ENCODE measurements at regions not wholly inside any gene's neighbourhood (a gene's known extent, or its start where the extent isn't known, plus 50 kb on each side); places are given as distances from the start of the nearest gene placed in this dataset.

GRCh38 chr3:154536751-154537150 is 106.8 kb upstream of the GPR149 start:
- H3K9ac ChIP-seq (ENCODE audit: insufficient read depth in 1 of 2, low read length in 2 of 2) = no peak overlapping the region
- TF ChIP-seq, protein P1, sequence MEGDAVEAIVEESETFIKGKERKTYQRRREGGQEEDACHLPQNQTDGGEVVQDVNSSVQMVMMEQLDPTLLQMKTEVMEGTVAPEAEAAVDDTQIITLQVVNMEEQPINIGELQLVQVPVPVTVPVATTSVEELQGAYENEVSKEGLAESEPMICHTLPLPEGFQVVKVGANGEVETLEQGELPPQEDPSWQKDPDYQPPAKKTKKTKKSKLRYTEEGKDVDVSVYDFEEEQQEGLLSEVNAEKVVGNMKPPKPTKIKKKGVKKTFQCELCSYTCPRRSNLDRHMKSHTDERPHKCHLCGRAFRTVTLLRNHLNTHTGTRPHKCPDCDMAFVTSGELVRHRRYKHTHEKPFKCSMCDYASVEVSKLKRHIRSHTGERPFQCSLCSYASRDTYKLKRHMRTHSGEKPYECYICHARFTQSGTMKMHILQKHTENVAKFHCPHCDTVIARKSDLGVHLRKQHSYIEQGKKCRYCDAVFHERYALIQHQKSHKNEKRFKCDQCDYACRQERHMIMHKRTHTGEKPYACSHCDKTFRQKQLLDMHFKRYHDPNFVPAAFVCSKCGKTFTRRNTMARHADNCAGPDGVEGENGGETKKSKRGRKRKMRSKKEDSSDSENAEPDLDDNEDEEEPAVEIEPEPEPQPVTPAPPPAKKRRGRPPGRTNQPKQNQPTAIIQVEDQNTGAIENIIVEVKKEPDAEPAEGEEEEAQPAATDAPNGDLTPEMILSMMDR (IDR thresholded peaks at IDR 0.05; ENCODE audit: control extremely low read depth, extremely low read depth) = no peak
- H3K27me3 ChIP-seq (ENCODE audit: control insufficient read depth in 3 of 3, insufficient read depth in 3 of 3, low read length in 2 of 3) = no peaks in the 10 kb centered on the region
- DNase-seq (no peak), ATAC-seq (ENCODE audit: insufficient read depth, low FRiP score) (no peak)
- H3K36me3 ChIP-seq (ENCODE audit: control insufficient read depth in 4 of 4, insufficient read depth in 4 of 4, low read length in 4 of 4) = no peaks in the 10 kb centered on the region
- no peaks in the 10 kb centered on the region for H3K4me1 ChIP-seq (ENCODE audit: control insufficient read depth in 5 of 5, insufficient read depth in 5 of 5, low read length in 5 of 5)
- WGBS, 2 donors = 29 to 74% methylated on average over 1 of the region's 1 CpG
- H3K9me3 ChIP-seq (ENCODE audit: control insufficient read depth in 4 of 4, insufficient read depth in 3 of 4, low read length in 3 of 4) = peaks cover 0 to 2% (median 0%) of the 10 kb centered on the region in 4 donors
- no peak overlapping the region for H3K27ac ChIP-seq (ENCODE audit: low read depth in 1 of 2, low read length in 1 of 2)
- H3K4me3 ChIP-seq = no peak overlapping the region

DNA sequence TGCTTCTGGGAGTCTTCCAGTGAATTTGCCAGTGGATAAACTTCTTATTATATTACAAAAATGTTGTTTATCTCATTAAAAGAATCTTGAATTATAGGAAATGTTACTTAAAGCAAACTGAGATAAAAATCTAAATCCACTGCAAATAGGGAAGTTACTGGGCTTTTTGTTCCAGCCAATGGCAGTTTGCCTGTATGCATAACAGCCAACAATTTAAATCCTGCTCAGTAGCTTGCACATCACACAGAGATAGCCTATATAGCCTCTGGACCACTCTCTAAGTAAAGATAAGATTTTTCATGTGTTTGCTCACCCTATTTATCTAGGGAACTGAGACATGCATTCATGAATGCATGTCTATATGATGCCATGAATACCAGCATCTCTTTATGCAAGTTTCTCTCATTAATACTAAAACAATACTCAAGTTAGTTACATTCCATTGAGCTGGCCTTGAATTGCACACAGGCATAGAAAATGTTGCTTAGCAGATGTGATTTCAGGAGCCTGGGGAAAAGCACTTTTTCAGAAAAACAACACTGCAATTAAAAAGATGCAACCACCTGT is 92.1 kb upstream of the GPR149 start:
- H3K9ac ChIP-seq (ENCODE audit: insufficient read depth in 1 of 2, low read length in 2 of 2) = no peak overlapping the region
- H3K4me3 ChIP-seq = no peak overlapping the region
- TF ChIP-seq, protein P1 (IDR thresholded peaks at IDR 0.05; ENCODE audit: control extremely low read depth, extremely low read depth) = no peak
- no peaks in the 10 kb centered on the region for H3K27me3 ChIP-seq (ENCODE audit: control insufficient read depth in 3 of 3, insufficient read depth in 3 of 3, low read length in 2 of 3)
- H3K9me3 ChIP-seq (ENCODE audit: control insufficient read depth in 4 of 4, insufficient read depth in 3 of 4, low read length in 3 of 4) = no peaks in the 10 kb centered on the region
- no peaks in the 10 kb centered on the region for H3K4me1 ChIP-seq (ENCODE audit: control insufficient read depth in 5 of 5, insufficient read depth in 5 of 5, low read length in 5 of 5)
- no peak overlapping the region for H3K27ac ChIP-seq (ENCODE audit: low read depth in 1 of 2, low read length in 1 of 2)
- H3K36me3 ChIP-seq (ENCODE audit: control insufficient read depth in 4 of 4, insufficient read depth in 4 of 4, low read length in 4 of 4) = no peaks in the 10 kb centered on the region
- DNase-seq = peak in 1 of 3 donors; percentile 0
- no peak for ATAC-seq (ENCODE audit: insufficient read depth, low FRiP score)

DNA sequence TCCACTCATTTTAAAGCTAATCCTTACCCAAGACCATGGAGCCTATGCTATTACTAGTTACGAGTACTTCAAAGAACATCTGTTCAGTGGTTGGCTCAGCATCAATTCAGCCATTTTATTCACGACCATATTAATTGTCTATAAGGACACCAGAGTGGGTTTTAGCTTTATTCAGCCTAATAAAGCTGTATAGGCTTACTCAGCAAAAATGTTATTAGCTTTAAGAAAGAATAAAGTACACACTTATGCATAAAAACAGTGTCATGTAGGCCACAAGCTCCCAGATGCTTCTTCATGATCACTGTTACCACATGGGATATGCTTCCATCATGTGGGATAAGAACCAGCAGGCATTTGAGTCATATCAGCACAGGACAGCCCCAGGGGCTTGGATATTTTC is 87.4 kb upstream of the GPR149 start:
- H3K36me3 ChIP-seq (ENCODE audit: control insufficient read depth in 4 of 4, insufficient read depth in 4 of 4, low read length in 4 of 4) = no peaks in the 10 kb centered on the region
- no peak overlapping the region for H3K9ac ChIP-seq (ENCODE audit: insufficient read depth in 1 of 2, low read length in 2 of 2)
- no peak for DNase-seq
- no peak overlapping the region for H3K27ac ChIP-seq (ENCODE audit: low read depth in 1 of 2, low read length in 1 of 2)
- WGBS, 2 donors = 64 to 75% methylated on average over 2 of the region's 2 CpGs
- no peak overlapping the region for H3K4me3 ChIP-seq
- no peaks in the 10 kb centered on the region for H3K4me1 ChIP-seq (ENCODE audit: control insufficient read depth in 5 of 5, insufficient read depth in 5 of 5, low read length in 5 of 5)
- H3K9me3 ChIP-seq (ENCODE audit: control insufficient read depth in 4 of 4, insufficient read depth in 3 of 4, low read length in 3 of 4) = no peaks in the 10 kb centered on the region
- TF ChIP-seq, protein P1 (IDR thresholded peaks at IDR 0.05; ENCODE audit: control extremely low read depth, extremely low read depth) = no peak
- no peaks in the 10 kb centered on the region for H3K27me3 ChIP-seq (ENCODE audit: control insufficient read depth in 3 of 3, insufficient read depth in 3 of 3, low read length in 2 of 3)
- ATAC-seq (ENCODE audit: insufficient read depth, low FRiP score) = no peak

DNA sequence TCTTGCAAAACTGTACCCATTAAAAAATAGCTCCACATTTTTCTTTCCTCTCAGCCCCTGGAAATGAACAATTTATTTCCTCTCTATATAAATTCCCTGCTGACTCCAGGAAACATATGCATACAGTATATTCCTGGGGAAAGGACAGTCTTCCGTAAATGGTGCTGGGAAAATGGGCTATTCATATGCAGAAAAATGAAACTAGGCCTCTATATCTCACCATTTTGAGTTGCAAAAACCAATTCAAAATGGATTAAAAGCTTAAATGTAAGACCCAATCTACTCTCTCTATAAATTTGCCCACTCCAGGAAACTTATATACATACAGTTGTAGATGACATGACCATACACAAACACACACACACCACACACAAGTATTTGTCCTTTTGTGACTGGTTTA is 85.9 kb upstream of the GPR149 start:
- ATAC-seq (ENCODE audit: insufficient read depth, low FRiP score) = no peak
- no peaks in the 10 kb centered on the region for H3K4me1 ChIP-seq (ENCODE audit: control insufficient read depth in 5 of 5, insufficient read depth in 5 of 5, low read length in 5 of 5)
- no peak overlapping the region for H3K27ac ChIP-seq (ENCODE audit: low read depth in 1 of 2, low read length in 1 of 2)
- H3K4me3 ChIP-seq = no peak overlapping the region
- no peaks in the 10 kb centered on the region for H3K36me3 ChIP-seq (ENCODE audit: control insufficient read depth in 4 of 4, insufficient read depth in 4 of 4, low read length in 4 of 4)
- DNase-seq = no peak
- peaks cover 0 to 3% (median 0%) of the 10 kb centered on the region in 4 donors for H3K9me3 ChIP-seq (ENCODE audit: control insufficient read depth in 4 of 4, insufficient read depth in 3 of 4, low read length in 3 of 4)
- no peak overlapping the region for H3K9ac ChIP-seq (ENCODE audit: insufficient read depth in 1 of 2, low read length in 2 of 2)
- WGBS, 2 donors = 79 to 80% methylated on average over 1 of the region's 1 CpG
- TF ChIP-seq, protein P1 (IDR thresholded peaks at IDR 0.05; ENCODE audit: control extremely low read depth, extremely low read depth) = no peak
- no peaks in the 10 kb centered on the region for H3K27me3 ChIP-seq (ENCODE audit: control insufficient read depth in 3 of 3, insufficient read depth in 3 of 3, low read length in 2 of 3)
